A673 (cell line): ENCODE measurements at regions not wholly inside any gene's neighbourhood (a gene's known extent, or its start where the extent isn't known, plus 50 kb on each side); places are given as distances from the start of the nearest gene placed in this dataset.

Source experiments
- BruUV-seq: library from RNA; stranded (reverse); fragments of 400-500 nt; replicated peaks from 2 replicates; lab custom pipeline; 2021; lab: Mats Ljungman, UMichigan
- CTCF ChIA-PET: fragments of 300-600 bp; sonication (Branson Sonifier 250); formaldehyde crosslinking; loops from one replicate; lab custom pipeline; 2022; ENCODE audit warnings: antibody characterized with exemption; lab: Charles Lee
- POLR2A ChIA-PET: fragments of 300-600 bp; sonication (Branson Sonifier 250); formaldehyde crosslinking; loops from one replicate; lab custom pipeline; 2022; ENCODE audit warnings: antibody characterized with exemption; ENCODE audit not compliant: low non-redundant PET; lab: Charles Lee
- DNase-seq: peaks from one replicate; pipeline ENCODE4 v3.0.0-alpha.2; 2015; ENCODE audit warnings: low spot score
- H3K27ac ChIP-seq: fragments of 200-600 bp; sonication (generic); 2 replicates; pipeline ENCODE4 v1.5.1; 2016; ENCODE audit warnings: mixed run types, low read depth, mild to moderate bottlenecking, mixed read lengths, antibody characterized with exemption, low read length; ENCODE audit not compliant: poor library complexity, severe bottlenecking
- H3K27me3 ChIP-seq: fragments of 200-600 bp; sonication (generic); replicated peaks from 2 replicates; pipeline ENCODE4 v1.6.1; 2017; ENCODE audit warnings: mixed run types, low read depth, mild to moderate bottlenecking, mixed read lengths, antibody characterized with exemption, low read length; ENCODE audit not compliant: insufficient read depth, poor library complexity
- H3K36me3 ChIP-seq: fragments of 200-600 bp; sonication (generic); 2 replicates; pipeline ENCODE4 v1.6.1; 2016; ENCODE audit warnings: mixed run types, mild to moderate bottlenecking, mixed read lengths, antibody characterized with exemption, low read length; ENCODE audit not compliant: insufficient read depth, poor library complexity, severe bottlenecking
- H3K4me1 ChIP-seq: fragments of 200-600 bp; sonication (generic); 2 replicates; pipeline ENCODE4 v1.6.1; 2017; ENCODE audit warnings: mixed run types, mild to moderate bottlenecking, mixed read lengths, antibody characterized with exemption, low read length; ENCODE audit not compliant: insufficient read depth, poor library complexity, severe bottlenecking
- H3K4me3 ChIP-seq: fragments of 200-600 bp; sonication (generic); 2 replicates; pipeline ENCODE4 v1.5.1; 2016; ENCODE audit warnings: low read depth, mixed run types, mild to moderate bottlenecking, mixed read lengths, low read length; ENCODE audit not compliant: poor library complexity, severe bottlenecking
- H3K9me3 ChIP-seq: fragments of 200-600 bp; sonication (generic); 2 replicates; pipeline ENCODE4 v1.6.1; 2016; ENCODE audit warnings: mixed run types, low read depth, mild to moderate bottlenecking, mixed read lengths, antibody characterized with exemption, low read length; ENCODE audit not compliant: poor library complexity, severe bottlenecking
- CTCF ChIP-seq: fragments of 300-800, 200-600 bp; sonication (generic); conservative IDR thresholded peaks from 2 replicates; pipeline ENCODE4 v1.5.1; 2017; ENCODE audit warnings: low read depth, mild to moderate bottlenecking, antibody characterized with exemption, low read length, moderate library complexity, mixed read lengths
- EZH2 ChIP-seq: fragments of 200-600 bp; sonication (generic); IDR thresholded peaks from 2 replicates; pipeline ENCODE4 v1.6.1; 2017; ENCODE audit warnings: borderline replicate concordance, low read depth, mild to moderate bottlenecking, mixed read lengths, antibody characterized with exemption, low read length; ENCODE audit not compliant: poor library complexity, severe bottlenecking
- intact Hi-C: fragments of 100-400 bp; cut with micrococcal nuclease; formaldehyde crosslinking; loops from one replicate; pipeline ENCODE4 v1.10.0; 2022; ENCODE audit not compliant: unreplicated experiment

GRCh38 chr1:219701476-219701875 lies 88.6 kb upstream of the ZC3H11B start:
- TF ChIP-seq EZH2 (no peak), CTCF (no peak)
- Histone ChIP-seq H3K4me3 (no peak overlapping the region), H3K9me3 (no peaks in the 10 kb centered on the region), H3K27me3 (peaks cover 43% of the 10 kb centered on the region), H3K36me3 (no peaks in the 10 kb centered on the region), H3K27ac (no peak overlapping the region), H3K4me1 (no peaks in the 10 kb centered on the region)
- no peak for DNase-seq
- ChIA-PET CTCF (no interaction called here), POLR2A (no interaction called here)
- BruUV-seq: no TSS peak
- intact Hi-C loops: no loop called here

GRCh38 chr1:219699870-219700269 lies 87.0 kb upstream of the ZC3H11B start:
- ChIA-PET POLR2A (no interaction called here), CTCF (no interaction called here)
- Histone ChIP-seq H3K4me3 (no peak overlapping the region), H3K27me3 (peaks cover 50% of the 10 kb centered on the region), H3K9me3 (no peaks in the 10 kb centered on the region), H3K4me1 (no peaks in the 10 kb centered on the region), H3K27ac (no peak overlapping the region), H3K36me3 (no peaks in the 10 kb centered on the region)
- intact Hi-C loops: no loop called here
- DNase-seq: no peak
- no TSS peak for BruUV-seq
- no peak for TF ChIP-seq CTCF
- TF ChIP-seq EZH2: no peak

- Histone ChIP-seq H3K4me3 (no peak overlapping the region), H3K27ac (no peak overlapping the region), H3K9me3 (no peaks in the 10 kb centered on the region), H3K27me3 (peaks cover 52% of the 10 kb centered on the region), H3K36me3 (no peaks in the 10 kb centered on the region), H3K4me1 (no peaks in the 10 kb centered on the region)
- intact Hi-C loops: no loop called here
- no peak for DNase-seq
- POLR2A ChIA-PET: no interaction called here
- no TSS peak for BruUV-seq
- CTCF ChIA-PET: no interaction called here
- TF ChIP-seq CTCF: no peak
- no peak for TF ChIP-seq EZH2
These were observed 84.8 kb upstream of the ZC3H11B start for GRCh38 chr1:219697682-219698081.
